Body of pancreas (tissue), 4 donors: ENCODE measurements at regions not wholly inside any gene's neighbourhood (a gene's known extent, or its start where the extent isn't known, plus 50 kb on each side); places are given as distances from the start of the nearest gene placed in this dataset.

Source experiments
- CTCF ChIP-seq, 7 experiments: fragments of 450-650 bp in 4 of 7; fragments of 200-600 bp in 3 of 7; sonication (generic) in 3 of 7; IDR thresholded peaks; one replicate each; pipeline ENCODE4 v1.5.1; 2016 to 2019; ENCODE audit warnings: antibody characterized with exemption in 7 of 7
- POLR2A ChIP-seq, 3 donors: fragments of 450-650 bp; IDR thresholded peaks; one replicate each; pipeline ENCODE4 v1.6.1; 2016; ENCODE audit warnings: antibody characterized with exemption in 3 of 3, mild to moderate bottlenecking in 2 of 3

GRCh38 chr7:81414411-81414810 lies 355.4 kb downstream of the HGF start:
- no peak for TF ChIP-seq POLR2A (IDR thresholded peaks at IDR 0.05)
- no peak for TF ChIP-seq CTCF (IDR thresholded peaks at IDR 0.05)
